ENCODE measurements at regions not wholly inside any gene's neighbourhood (a gene's known extent, or its start where the extent isn't known, plus 50 kb on each side); places are given as distances from the start of the nearest gene placed in this dataset.

- Histone ChIP-seq H3K9me3 (no peaks in the 10 kb centered on the region), H3K4me1 (no peaks in the 10 kb centered on the region), H3K27me3 (ENCODE audit: insufficient read depth in 3 of 3, low read length in 2 of 3) (no peaks in the 10 kb centered on the region), H3K27ac (no peak overlapping the region), H3K4me3 (no peak overlapping the region), H3K36me3 (ENCODE audit: insufficient read depth in 1 of 2, low read depth in 1 of 2) (no peaks in the 10 kb centered on the region)
- ATAC-seq = no peak
- no peak for TF ChIP-seq CTCF (IDR thresholded peaks at IDR 0.05)
- no peak for DNase-seq
- intact Hi-C loops (cut with DNase I) = no loop called here
- 91 to 95% (median 92%) methylated on average over 15 to 17 of the region's 17 CpGs for WGBS, 3 donors
Measured at GRCh38 chr6:48983377-48983776, 479.7 kb downstream of the MMUT start.

GRCh38 chr6:48979806-48980205 lies 483.2 kb downstream of the MMUT start:
- Histone ChIP-seq H3K27ac (no peak overlapping the region), H3K4me3 (no peak overlapping the region), H3K36me3 (ENCODE audit: insufficient read depth in 1 of 2, low read depth in 1 of 2) (no peaks in the 10 kb centered on the region), H3K9me3 (no peaks in the 10 kb centered on the region), H3K4me1 (no peaks in the 10 kb centered on the region), H3K27me3 (ENCODE audit: insufficient read depth in 3 of 3, low read length in 2 of 3) (no peaks in the 10 kb centered on the region)
- TF ChIP-seq CTCF (IDR thresholded peaks at IDR 0.05) = no peak
- no peak for DNase-seq
- intact Hi-C loops (cut with DNase I) = no loop called here
- ATAC-seq = no peak
- WGBS, 3 donors = 82 to 83% (median 82%) methylated on average over 2 of the region's 2 CpGs

- DNase-seq (no peak), ATAC-seq (no peak)
- intact Hi-C loops (cut with DNase I) = no loop called here
- no peak for TF ChIP-seq CTCF (IDR thresholded peaks at IDR 0.05)
- Histone ChIP-seq H3K36me3 (ENCODE audit: insufficient read depth in 1 of 2, low read depth in 1 of 2) (no peaks in the 10 kb centered on the region), H3K27ac (no peak overlapping the region), H3K4me3 (no peak overlapping the region), H3K9me3 (no peaks in the 10 kb centered on the region), H3K4me1 (no peaks in the 10 kb centered on the region), H3K27me3 (ENCODE audit: insufficient read depth in 3 of 3, low read length in 2 of 3) (no peaks in the 10 kb centered on the region)
- WGBS, 3 donors = 82 to 90% (median 82%) methylated on average over 8 of the region's 8 CpGs
Measured at GRCh38 chr6:48979085-48979484, 484.0 kb downstream of the MMUT start.

GRCh38 chr6:48978016-48978415 lies 485.0 kb downstream of the MMUT start:
- ATAC-seq (no peak), DNase-seq (no peak)
- Histone ChIP-seq H3K4me1 (no peaks in the 10 kb centered on the region), H3K27ac (no peak overlapping the region), H3K9me3 (no peaks in the 10 kb centered on the region), H3K4me3 (no peak overlapping the region), H3K27me3 (ENCODE audit: insufficient read depth in 3 of 3, low read length in 2 of 3) (no peaks in the 10 kb centered on the region), H3K36me3 (ENCODE audit: insufficient read depth in 1 of 2, low read depth in 1 of 2) (no peaks in the 10 kb centered on the region)
- intact Hi-C loops (cut with DNase I) = no loop called here
- WGBS, 3 donors = 84 to 90% (median 86%) methylated on average over 3 of the region's 3 CpGs
- TF ChIP-seq CTCF (IDR thresholded peaks at IDR 0.05) = no peak

GRCh38 chr6:48977573-48977972 lies 485.5 kb downstream of the MMUT start:
- ATAC-seq = no peak
- no peak overlapping the region for H3K4me3 ChIP-seq
- no peaks in the 10 kb centered on the region for H3K9me3 ChIP-seq
- no peaks in the 10 kb centered on the region for H3K36me3 ChIP-seq (ENCODE audit: insufficient read depth in 1 of 2, low read depth in 1 of 2)
- intact Hi-C loops (cut with DNase I) = no loop called here
- 86 to 95% (median 88%) methylated on average over 1 of the region's 1 CpG for WGBS, 3 donors
- DNase-seq = no peak
- no peak overlapping the region for H3K27ac ChIP-seq
- H3K27me3 ChIP-seq (ENCODE audit: insufficient read depth in 3 of 3, low read length in 2 of 3) = no peaks in the 10 kb centered on the region
- no peaks in the 10 kb centered on the region for H3K4me1 ChIP-seq
- TF ChIP-seq CTCF (IDR thresholded peaks at IDR 0.05) = no peak

Data from psoas muscle (tissue), 7 donors.